A673 (cell line): ENCODE measurements at regions not wholly inside any gene's neighbourhood (a gene's known extent, or its start where the extent isn't known, plus 50 kb on each side); places are given as distances from the start of the nearest gene placed in this dataset.

Source experiments
- BruUV-seq: library from RNA; stranded (reverse); fragments of 400-500 nt; replicated peaks from 2 replicates; lab custom pipeline; 2021; lab: Mats Ljungman, UMichigan
- CTCF ChIA-PET: fragments of 300-600 bp; sonication (Branson Sonifier 250); formaldehyde crosslinking; loops from one replicate; lab custom pipeline; 2022; ENCODE audit warnings: antibody characterized with exemption; lab: Charles Lee
- POLR2A ChIA-PET: fragments of 300-600 bp; sonication (Branson Sonifier 250); formaldehyde crosslinking; loops from one replicate; lab custom pipeline; 2022; ENCODE audit warnings: antibody characterized with exemption; ENCODE audit not compliant: low non-redundant PET; lab: Charles Lee
- DNase-seq: peaks from one replicate; pipeline ENCODE4 v3.0.0-alpha.2; 2015; ENCODE audit warnings: low spot score
- H3K27ac ChIP-seq: fragments of 200-600 bp; sonication (generic); 2 replicates; pipeline ENCODE4 v1.5.1; 2016; ENCODE audit warnings: mixed run types, low read depth, mild to moderate bottlenecking, mixed read lengths, antibody characterized with exemption, low read length; ENCODE audit not compliant: poor library complexity, severe bottlenecking
- H3K27me3 ChIP-seq: fragments of 200-600 bp; sonication (generic); replicated peaks from 2 replicates; pipeline ENCODE4 v1.6.1; 2017; ENCODE audit warnings: mixed run types, low read depth, mild to moderate bottlenecking, mixed read lengths, antibody characterized with exemption, low read length; ENCODE audit not compliant: insufficient read depth, poor library complexity
- H3K36me3 ChIP-seq: fragments of 200-600 bp; sonication (generic); 2 replicates; pipeline ENCODE4 v1.6.1; 2016; ENCODE audit warnings: mixed run types, mild to moderate bottlenecking, mixed read lengths, antibody characterized with exemption, low read length; ENCODE audit not compliant: insufficient read depth, poor library complexity, severe bottlenecking
- H3K4me1 ChIP-seq: fragments of 200-600 bp; sonication (generic); 2 replicates; pipeline ENCODE4 v1.6.1; 2017; ENCODE audit warnings: mixed run types, mild to moderate bottlenecking, mixed read lengths, antibody characterized with exemption, low read length; ENCODE audit not compliant: insufficient read depth, poor library complexity, severe bottlenecking
- H3K4me3 ChIP-seq: fragments of 200-600 bp; sonication (generic); 2 replicates; pipeline ENCODE4 v1.5.1; 2016; ENCODE audit warnings: low read depth, mixed run types, mild to moderate bottlenecking, mixed read lengths, low read length; ENCODE audit not compliant: poor library complexity, severe bottlenecking
- H3K9me3 ChIP-seq: fragments of 200-600 bp; sonication (generic); 2 replicates; pipeline ENCODE4 v1.6.1; 2016; ENCODE audit warnings: mixed run types, low read depth, mild to moderate bottlenecking, mixed read lengths, antibody characterized with exemption, low read length; ENCODE audit not compliant: poor library complexity, severe bottlenecking
- EZH2 ChIP-seq: fragments of 200-600 bp; sonication (generic); IDR thresholded peaks from 2 replicates; pipeline ENCODE4 v1.6.1; 2017; ENCODE audit warnings: borderline replicate concordance, low read depth, mild to moderate bottlenecking, mixed read lengths, antibody characterized with exemption, low read length; ENCODE audit not compliant: poor library complexity, severe bottlenecking
- intact Hi-C: fragments of 100-400 bp; cut with micrococcal nuclease; formaldehyde crosslinking; loops from one replicate; pipeline ENCODE4 v1.10.0; 2022; ENCODE audit not compliant: unreplicated experiment
- TF ChIP-seq, protein P1 (sequence below): fragments of 300-800, 200-600 bp; sonication (generic); conservative IDR thresholded peaks from 2 replicates; pipeline ENCODE4 v1.5.1; 2017; ENCODE audit warnings: low read depth, mild to moderate bottlenecking, antibody characterized with exemption, low read length, moderate library complexity, mixed read lengths

DNA sequence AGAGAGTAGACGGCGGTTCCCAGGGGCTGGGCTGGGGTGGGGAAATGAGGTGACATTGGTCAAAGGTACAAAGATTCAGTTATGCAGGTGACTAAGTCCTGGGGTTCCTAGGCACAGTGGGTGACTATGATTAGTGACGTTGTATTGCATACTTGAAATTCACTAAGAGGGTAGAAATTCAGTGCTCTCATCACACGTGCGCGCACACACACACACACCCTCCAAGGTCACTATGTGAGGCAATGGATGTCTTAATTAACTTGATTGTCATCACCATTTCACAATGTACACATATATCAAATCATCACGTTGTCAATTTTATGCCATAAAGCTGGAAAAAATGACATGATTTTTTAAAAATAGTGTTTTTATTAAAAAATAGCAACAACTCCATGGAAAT lies 92.9 kb upstream of the ALKAL2 start:
- no peaks in the 10 kb centered on the region for H3K4me1 ChIP-seq
- H3K27ac ChIP-seq = no peak overlapping the region
- POLR2A ChIA-PET = no interaction called here
- H3K9me3 ChIP-seq = no peaks in the 10 kb centered on the region
- no peak for DNase-seq
- no peak overlapping the region for H3K4me3 ChIP-seq
- intact Hi-C loops = no loop called here
- no peaks in the 10 kb centered on the region for H3K36me3 ChIP-seq
- no peak for TF ChIP-seq EZH2
- TF ChIP-seq, protein P1, sequence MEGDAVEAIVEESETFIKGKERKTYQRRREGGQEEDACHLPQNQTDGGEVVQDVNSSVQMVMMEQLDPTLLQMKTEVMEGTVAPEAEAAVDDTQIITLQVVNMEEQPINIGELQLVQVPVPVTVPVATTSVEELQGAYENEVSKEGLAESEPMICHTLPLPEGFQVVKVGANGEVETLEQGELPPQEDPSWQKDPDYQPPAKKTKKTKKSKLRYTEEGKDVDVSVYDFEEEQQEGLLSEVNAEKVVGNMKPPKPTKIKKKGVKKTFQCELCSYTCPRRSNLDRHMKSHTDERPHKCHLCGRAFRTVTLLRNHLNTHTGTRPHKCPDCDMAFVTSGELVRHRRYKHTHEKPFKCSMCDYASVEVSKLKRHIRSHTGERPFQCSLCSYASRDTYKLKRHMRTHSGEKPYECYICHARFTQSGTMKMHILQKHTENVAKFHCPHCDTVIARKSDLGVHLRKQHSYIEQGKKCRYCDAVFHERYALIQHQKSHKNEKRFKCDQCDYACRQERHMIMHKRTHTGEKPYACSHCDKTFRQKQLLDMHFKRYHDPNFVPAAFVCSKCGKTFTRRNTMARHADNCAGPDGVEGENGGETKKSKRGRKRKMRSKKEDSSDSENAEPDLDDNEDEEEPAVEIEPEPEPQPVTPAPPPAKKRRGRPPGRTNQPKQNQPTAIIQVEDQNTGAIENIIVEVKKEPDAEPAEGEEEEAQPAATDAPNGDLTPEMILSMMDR = no peak
- no peaks in the 10 kb centered on the region for H3K27me3 ChIP-seq
- CTCF ChIA-PET = no interaction called here
- no TSS peak for BruUV-seq

DNA sequence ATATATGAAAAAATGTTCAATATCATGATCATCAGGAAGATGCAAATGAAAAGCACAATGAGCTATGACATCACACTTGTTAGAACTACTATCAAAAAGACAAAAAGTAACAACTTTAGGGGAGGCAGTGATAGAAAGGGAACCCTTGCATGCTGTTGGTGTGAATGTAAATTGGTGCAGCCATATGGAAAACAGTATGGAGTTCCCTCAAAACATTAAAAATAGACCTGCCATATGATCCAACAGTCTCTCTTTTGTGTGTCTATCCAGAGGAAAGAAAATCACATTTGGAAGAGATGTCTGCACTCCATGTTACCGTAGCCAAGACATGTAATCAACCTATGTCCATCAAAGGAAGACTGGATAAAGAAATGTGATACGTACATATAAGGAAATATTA lies 92.3 kb upstream of the ALKAL2 start:
- Histone ChIP-seq H3K4me3 (no peak overlapping the region), H3K27ac (no peak overlapping the region), H3K36me3 (no peaks in the 10 kb centered on the region), H3K27me3 (no peaks in the 10 kb centered on the region), H3K9me3 (no peaks in the 10 kb centered on the region), H3K4me1 (no peaks in the 10 kb centered on the region)
- CTCF ChIA-PET = no interaction called here
- intact Hi-C loops = no loop called here
- BruUV-seq = no TSS peak
- POLR2A ChIA-PET = no interaction called here
- DNase-seq = no peak
- no peak for TF ChIP-seq EZH2
- TF ChIP-seq, protein P1 = no peak

DNA sequence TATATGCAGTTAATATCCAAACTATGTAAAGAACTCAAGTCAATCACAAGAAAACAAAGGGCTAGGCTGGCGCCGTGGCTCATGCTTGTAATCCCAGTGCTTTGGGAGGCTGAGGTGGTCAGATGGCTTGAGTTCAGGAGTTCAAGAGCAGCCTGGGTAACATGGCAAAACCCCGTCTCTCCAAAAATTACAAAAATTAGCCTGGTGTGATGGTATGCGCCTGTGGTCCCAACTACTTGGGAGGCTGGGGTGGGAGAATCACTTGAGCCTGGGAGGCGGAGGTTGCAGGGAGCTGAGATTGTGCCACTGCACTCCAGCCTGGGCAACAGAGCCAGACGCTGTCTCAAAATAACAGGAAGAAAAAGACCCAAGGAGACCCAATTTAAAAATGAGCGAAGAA lies 91.9 kb upstream of the ALKAL2 start:
- CTCF ChIA-PET = no interaction called here
- intact Hi-C loops = no loop called here

More for the DNA sequence above, 91.9 kb upstream of the ALKAL2 start:
- no peak for TF ChIP-seq EZH2
- TF ChIP-seq, protein P1 = no peak
- H3K36me3 ChIP-seq = no peaks in the 10 kb centered on the region
- POLR2A ChIA-PET = no interaction called here
- H3K4me3 ChIP-seq = no peak overlapping the region
- no peaks in the 10 kb centered on the region for H3K4me1 ChIP-seq
- no peak overlapping the region for H3K27ac ChIP-seq
- no TSS peak for BruUV-seq
- no peaks in the 10 kb centered on the region for H3K9me3 ChIP-seq
- no peak for DNase-seq
- no peaks in the 10 kb centered on the region for H3K27me3 ChIP-seq
